CD4-positive, alpha-beta T cell treated with Interleukin-15 for 4 hours (primary cell): ENCODE measurements at regions not wholly inside any gene's neighbourhood (a gene's known extent, or its start where the extent isn't known, plus 50 kb on each side); places are given as distances from the start of the nearest gene placed in this dataset.

ENCODE experiments used
- DNase-seq: peaks from one replicate; pipeline ENCODE4 v3.0.0-alpha.2; 2020; ENCODE audit warnings: low spot score

- DNase-seq, result no peak
Observed at GRCh38 chr1:83813576-83813975, 185.4 kb downstream of the TTLL7 start.

GRCh38 chr1:83810144-83810543 lies 188.8 kb downstream of the TTLL7 start:
- no peak for DNase-seq

- no peak for DNase-seq
Observed at GRCh38 chr1:83808536-83808935, 190.4 kb downstream of the TTLL7 start.

- no peak for DNase-seq
Observed at GRCh38 chr1:83807821-83808220, 191.1 kb downstream of the TTLL7 start.

- no peak for DNase-seq
Observed at GRCh38 chr1:83807231-83807630, 191.7 kb downstream of the TTLL7 start.

GRCh38 chr1:83805921-83806320 lies 193.0 kb downstream of the TTLL7 start:
- DNase-seq, result no peak

- no peak for DNase-seq
Observed at GRCh38 chr1:83802460-83803152, 196.3 kb downstream of the TTLL7 start.

GRCh38 chr1:83802023-83802422 lies 196.9 kb downstream of the TTLL7 start:
- no peak for DNase-seq

GRCh38 chr1:83800066-83800465 lies 198.9 kb downstream of the TTLL7 start:
- no peak for DNase-seq

GRCh38 chr1:83799594-83799993 lies 199.3 kb downstream of the TTLL7 start:
- no peak for DNase-seq

GRCh38 chr1:83798965-83799364 lies 200.0 kb downstream of the TTLL7 start:
- no peak for DNase-seq

- DNase-seq, result no peak
Observed at GRCh38 chr1:83796409-83796808, 202.5 kb downstream of the TTLL7 start.

- no peak for DNase-seq
Observed at GRCh38 chr1:83794384-83794783, 204.5 kb downstream of the TTLL7 start.

- DNase-seq, result no peak
Observed at GRCh38 chr1:83791821-83792437, 207.0 kb downstream of the TTLL7 start.

- no peak for DNase-seq
Observed at GRCh38 chr1:83790446-83790845, 208.5 kb downstream of the TTLL7 start.

- no peak for DNase-seq
Observed at GRCh38 chr1:83787246-83787998, 211.5 kb downstream of the TTLL7 start.

- DNase-seq, result no peak
Observed at GRCh38 chr1:83781667-83782066, 217.3 kb downstream of the TTLL7 start.

GRCh38 chr1:83779565-83779964 lies 219.4 kb downstream of the TTLL7 start:
- DNase-seq, result no peak

- no peak for DNase-seq
Observed at GRCh38 chr1:83777758-83778101, 221.2 kb downstream of the TTLL7 start.

- no peak for DNase-seq
Observed at GRCh38 chr1:83776913-83777757, 221.8 kb downstream of the TTLL7 start.

GRCh38 chr1:83775977-83776603 lies 222.8 kb downstream of the TTLL7 start:
- DNase-seq, result no peak

- no peak for DNase-seq
Observed at GRCh38 chr1:83773059-83773458, 225.9 kb downstream of the TTLL7 start.
